HG02938 (cell line): ENCODE measurements at regions not wholly inside any gene's neighbourhood (a gene's known extent, or its start where the extent isn't known, plus 50 kb on each side); places are given as distances from the start of the nearest gene placed in this dataset.
"Not testable (repeated sequence)": the region's sequence is repeated elsewhere in the genome, so short reads cannot be mapped to it uniquely, and the experiment has no call there.

ENCODE experiments used
- ATAC-seq: cut with Tn5 transposase; IDR thresholded peaks from one replicate; pipeline ENCODE4 v1.9.1; 2021; ENCODE audit warnings: mild to moderate bottlenecking, moderate library complexity; ENCODE audit not compliant: unreplicated experiment

GRCh38 chr7:68700414-68700813, 897.9 kb upstream of the AUTS2 start:
- ATAC-seq = no peak

- ATAC-seq = no peak
These were observed 892.0 kb upstream of the AUTS2 start for GRCh38 chr7:68706291-68706690.

GRCh38 chr7:68707159-68707558, 891.1 kb upstream of the AUTS2 start:
- no peak for ATAC-seq

- no peak for ATAC-seq
These were observed 890.3 kb upstream of the AUTS2 start for GRCh38 chr7:68707958-68708357.

- ATAC-seq = no peak
These were observed 885.2 kb upstream of the AUTS2 start for GRCh38 chr7:68712956-68713495.

- ATAC-seq = not testable (repeated sequence)
These were observed 884.1 kb upstream of the AUTS2 start for GRCh38 chr7:68714135-68714534.

GRCh38 chr7:68715907-68716306, 882.4 kb upstream of the AUTS2 start:
- no peak for ATAC-seq

- ATAC-seq = no peak
These were observed 881.1 kb upstream of the AUTS2 start for GRCh38 chr7:68717176-68717575.

GRCh38 chr7:68718097-68718551, 880.2 kb upstream of the AUTS2 start:
- no peak for ATAC-seq

GRCh38 chr7:68720697-68721096, 877.6 kb upstream of the AUTS2 start:
- ATAC-seq = no peak

GRCh38 chr7:68722044-68722443, 876.2 kb upstream of the AUTS2 start:
- ATAC-seq = no peak

GRCh38 chr7:68724965-68725364, 873.3 kb upstream of the AUTS2 start:
- no peak for ATAC-seq

- ATAC-seq = no peak
These were observed 872.2 kb upstream of the AUTS2 start for GRCh38 chr7:68725843-68726785.

GRCh38 chr7:68728720-68729119, 869.6 kb upstream of the AUTS2 start:
- not testable (repeated sequence) for ATAC-seq

- no peak for ATAC-seq
These were observed 868.9 kb upstream of the AUTS2 start for GRCh38 chr7:68729371-68729770.

GRCh38 chr7:68730194-68730593, 868.1 kb upstream of the AUTS2 start:
- ATAC-seq = no peak

- no peak for ATAC-seq
These were observed 867.3 kb upstream of the AUTS2 start for GRCh38 chr7:68730964-68731363.

GRCh38 chr7:68733219-68734153, 864.8 kb upstream of the AUTS2 start:
- ATAC-seq = no peak

- ATAC-seq = no peak
These were observed 863.8 kb upstream of the AUTS2 start for GRCh38 chr7:68734431-68734830.

- no peak for ATAC-seq
These were observed 859.0 kb upstream of the AUTS2 start for GRCh38 chr7:68739306-68739705.

- no peak for ATAC-seq
These were observed 854.2 kb upstream of the AUTS2 start for GRCh38 chr7:68744036-68744435.
